ENCODE measurements at regions not wholly inside any gene's neighbourhood (a gene's known extent, or its start where the extent isn't known, plus 50 kb on each side); places are given as distances from the start of the nearest gene placed in this dataset.

DNA sequence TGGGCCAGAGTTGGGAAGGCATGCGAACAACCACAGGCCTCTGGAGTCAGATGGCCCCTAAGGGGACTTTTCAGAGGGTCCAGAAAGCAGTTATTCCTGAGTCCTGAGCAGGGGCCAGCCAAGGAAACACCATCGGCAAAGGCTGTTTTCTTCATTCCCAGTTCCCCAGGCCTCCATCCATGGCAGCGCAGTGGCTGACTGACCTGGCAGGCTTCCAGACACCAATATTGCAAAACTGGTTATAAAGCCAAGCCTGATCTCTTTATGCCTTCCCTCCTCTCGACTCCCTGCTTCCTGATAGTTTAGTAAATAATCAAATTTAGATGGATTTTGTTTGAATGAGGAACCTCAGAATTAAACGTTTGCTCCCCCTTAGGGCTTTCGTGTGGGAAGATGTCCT is 133.4 kb upstream of the ITGA6 start:
- peaks cover 17% of the 10 kb centered on the region for H3K4me1 ChIP-seq (ENCODE audit: control insufficient read depth, insufficient read depth, low read length)
- no peak overlapping the region for H3K27ac ChIP-seq (ENCODE audit: low read depth, low read length)

GRCh38 chr2:172294983-172295382 is 132.4 kb upstream of the ITGA6 start:
- Histone ChIP-seq H3K4me3 (ENCODE audit: low read depth, low read length) (no peak overlapping the region), H3K27me3 (ENCODE audit: control insufficient read depth, insufficient read depth, low read length) (peaks cover 22% of the 10 kb centered on the region), H3K27ac (ENCODE audit: low read depth, low read length) (no peak overlapping the region), H3K4me1 (ENCODE audit: control insufficient read depth, insufficient read depth, low read length) (peaks cover 17% of the 10 kb centered on the region), H3K9me3 (ENCODE audit: control insufficient read depth, insufficient read depth, low read depth, low read length) (no peaks in the 10 kb centered on the region), H3K9ac (ENCODE audit: low read length) (no peak overlapping the region), H3K36me3 (ENCODE audit: control insufficient read depth, insufficient read depth, low read length) (no peaks in the 10 kb centered on the region)

More for the DNA sequence above, 133.4 kb upstream of the ITGA6 start:
- Histone ChIP-seq H3K36me3 (ENCODE audit: control insufficient read depth, insufficient read depth, low read length) (no peaks in the 10 kb centered on the region), H3K9me3 (ENCODE audit: control insufficient read depth, insufficient read depth, low read depth, low read length) (no peaks in the 10 kb centered on the region), H3K27me3 (ENCODE audit: control insufficient read depth, insufficient read depth, low read length) (peaks cover 18% of the 10 kb centered on the region), H3K9ac (ENCODE audit: low read length) (no peak overlapping the region), H3K4me3 (ENCODE audit: low read depth, low read length) (no peak overlapping the region)

GRCh38 chr2:172295677-172296076 is 131.7 kb upstream of the ITGA6 start:
- no peak overlapping the region for H3K4me3 ChIP-seq (ENCODE audit: low read depth, low read length)
- H3K27ac ChIP-seq (ENCODE audit: low read depth, low read length), result no peak overlapping the region
- H3K4me1 ChIP-seq (ENCODE audit: control insufficient read depth, insufficient read depth, low read length), result peaks cover 17% of the 10 kb centered on the region
- H3K9me3 ChIP-seq (ENCODE audit: control insufficient read depth, insufficient read depth, low read depth, low read length), result peaks cover 3% of the 10 kb centered on the region; the same call in 1 of the 2 replicates
- no peak overlapping the region for H3K9ac ChIP-seq (ENCODE audit: low read length)
- H3K27me3 ChIP-seq (ENCODE audit: control insufficient read depth, insufficient read depth, low read length), result peaks cover 22% of the 10 kb centered on the region
- no peaks in the 10 kb centered on the region for H3K36me3 ChIP-seq (ENCODE audit: control insufficient read depth, insufficient read depth, low read length)

GRCh38 chr2:172296267-172297046 is 130.9 kb upstream of the ITGA6 start:
- peaks cover 17% of the 10 kb centered on the region for H3K4me1 ChIP-seq (ENCODE audit: control insufficient read depth, insufficient read depth, low read length)
- peaks cover 22% of the 10 kb centered on the region for H3K27me3 ChIP-seq (ENCODE audit: control insufficient read depth, insufficient read depth, low read length)
- no peak overlapping the region for H3K9ac ChIP-seq (ENCODE audit: low read length)
- H3K4me3 ChIP-seq (ENCODE audit: low read depth, low read length), result no peak overlapping the region
- peaks cover 6% of the 10 kb centered on the region; the same call in 1 of the 2 replicates for H3K9me3 ChIP-seq (ENCODE audit: control insufficient read depth, insufficient read depth, low read depth, low read length)
- H3K36me3 ChIP-seq (ENCODE audit: control insufficient read depth, insufficient read depth, low read length), result no peaks in the 10 kb centered on the region
- H3K27ac ChIP-seq (ENCODE audit: low read depth, low read length), result no peak overlapping the region

- Histone ChIP-seq H3K4me1 (ENCODE audit: control insufficient read depth, insufficient read depth, low read length) (peaks cover 17% of the 10 kb centered on the region), H3K36me3 (ENCODE audit: control insufficient read depth, insufficient read depth, low read length) (no peaks in the 10 kb centered on the region), H3K9ac (ENCODE audit: low read length) (no peak overlapping the region), H3K4me3 (ENCODE audit: low read depth, low read length) (no peak overlapping the region), H3K27me3 (ENCODE audit: control insufficient read depth, insufficient read depth, low read length) (peaks cover 22% of the 10 kb centered on the region), H3K9me3 (ENCODE audit: control insufficient read depth, insufficient read depth, low read depth, low read length) (peaks cover 6% of the 10 kb centered on the region; the same call in 1 of the 2 replicates), H3K27ac (ENCODE audit: low read depth, low read length) (no peak overlapping the region)
Measured at GRCh38 chr2:172297531-172297930, 129.9 kb upstream of the ITGA6 start.

DNA sequence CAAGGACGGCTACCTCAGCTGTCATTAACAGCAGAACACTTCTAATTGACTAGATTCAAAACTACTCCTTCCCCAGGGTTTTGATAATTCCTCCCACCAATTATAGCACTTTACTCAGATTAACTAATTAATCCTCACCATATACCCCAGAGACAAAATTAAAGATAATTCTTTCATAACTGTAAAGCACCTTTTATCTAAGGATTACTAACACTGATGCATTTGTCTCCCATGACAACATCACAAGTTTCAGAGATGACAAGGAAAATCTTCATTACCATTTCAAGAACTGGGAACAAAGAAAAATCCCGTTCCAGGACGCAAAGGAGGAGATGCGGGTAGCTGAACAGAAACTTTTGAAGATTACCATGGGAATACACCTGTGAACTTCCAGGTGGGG is 129.4 kb upstream of the ITGA6 start:
- H3K27ac ChIP-seq (ENCODE audit: low read depth, low read length), result no peak overlapping the region
- no peak overlapping the region for H3K4me3 ChIP-seq (ENCODE audit: low read depth, low read length)
- peaks cover 6% of the 10 kb centered on the region; the same call in 1 of the 2 replicates for H3K9me3 ChIP-seq (ENCODE audit: control insufficient read depth, insufficient read depth, low read depth, low read length)
- no peak overlapping the region for H3K9ac ChIP-seq (ENCODE audit: low read length)
- H3K36me3 ChIP-seq (ENCODE audit: control insufficient read depth, insufficient read depth, low read length), result no peaks in the 10 kb centered on the region
- H3K4me1 ChIP-seq (ENCODE audit: control insufficient read depth, insufficient read depth, low read length), result peaks cover 17% of the 10 kb centered on the region
- H3K27me3 ChIP-seq (ENCODE audit: control insufficient read depth, insufficient read depth, low read length), result peaks cover 22% of the 10 kb centered on the region

- Histone ChIP-seq H3K9ac (ENCODE audit: low read length) (no peak overlapping the region), H3K4me3 (ENCODE audit: low read depth, low read length) (no peak overlapping the region), H3K4me1 (ENCODE audit: control insufficient read depth, insufficient read depth, low read length) (peaks cover 17% of the 10 kb centered on the region), H3K27me3 (ENCODE audit: control insufficient read depth, insufficient read depth, low read length) (peaks cover 22% of the 10 kb centered on the region), H3K36me3 (ENCODE audit: control insufficient read depth, insufficient read depth, low read length) (no peaks in the 10 kb centered on the region), H3K27ac (ENCODE audit: low read depth, low read length) (no peak overlapping the region), H3K9me3 (ENCODE audit: control insufficient read depth, insufficient read depth, low read depth, low read length) (peaks cover 6% of the 10 kb centered on the region; the same call in 1 of the 2 replicates)
Measured at GRCh38 chr2:172299741-172300140, 127.6 kb upstream of the ITGA6 start.

DNA sequence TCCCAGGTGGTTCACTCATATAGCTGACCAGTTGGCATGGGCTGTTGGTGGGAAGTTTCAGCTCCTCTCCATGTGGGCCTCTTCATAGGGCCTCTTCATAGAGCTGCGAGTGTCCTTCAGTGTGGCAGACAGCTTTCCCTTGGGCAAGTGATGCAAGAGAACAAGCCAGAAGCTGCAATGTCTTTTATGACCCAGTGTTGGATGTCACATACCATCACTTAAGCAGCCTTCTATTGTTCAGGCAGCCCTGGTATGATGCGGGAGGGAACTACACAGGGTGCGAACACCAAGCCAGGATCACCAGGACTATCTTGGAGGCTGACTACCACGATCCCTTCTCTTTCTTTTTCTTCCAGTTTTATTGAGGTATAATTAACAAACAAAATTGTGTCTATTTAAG is 126.5 kb upstream of the ITGA6 start:
- Histone ChIP-seq H3K9ac (ENCODE audit: low read length) (no peak overlapping the region), H3K4me1 (ENCODE audit: control insufficient read depth, insufficient read depth, low read length) (peaks cover 14% of the 10 kb centered on the region), H3K27ac (ENCODE audit: low read depth, low read length) (no peak overlapping the region), H3K36me3 (ENCODE audit: control insufficient read depth, insufficient read depth, low read length) (no peaks in the 10 kb centered on the region), H3K27me3 (ENCODE audit: control insufficient read depth, insufficient read depth, low read length) (peaks cover 14% of the 10 kb centered on the region), H3K9me3 (ENCODE audit: control insufficient read depth, insufficient read depth, low read depth, low read length) (peaks cover 6% of the 10 kb centered on the region; the same call in 1 of the 2 replicates), H3K4me3 (ENCODE audit: low read depth, low read length) (no peak overlapping the region)

DNA sequence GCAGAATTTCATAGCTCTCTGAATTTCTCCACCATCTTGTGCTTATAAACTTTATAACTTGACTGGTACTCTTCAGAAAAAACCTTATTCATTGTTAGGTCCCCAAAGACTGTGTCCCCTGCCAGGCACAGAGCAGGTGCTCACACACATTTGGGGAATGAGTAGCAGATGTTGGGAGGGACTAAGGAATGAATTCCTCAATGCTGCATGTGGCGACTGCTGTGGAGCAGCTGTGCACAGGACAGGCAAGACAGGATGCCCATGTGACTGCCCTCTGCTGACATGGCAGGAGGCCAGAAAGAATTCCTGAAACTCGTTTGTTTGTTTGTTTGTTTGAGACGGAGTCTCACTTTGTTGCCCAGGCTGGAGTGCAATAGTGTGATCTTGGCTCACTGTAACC is 122.3 kb upstream of the ITGA6 start:
- Histone ChIP-seq H3K9ac (ENCODE audit: low read length) (no peak overlapping the region), H3K27ac (ENCODE audit: low read depth, low read length) (no peak overlapping the region), H3K36me3 (ENCODE audit: control insufficient read depth, insufficient read depth, low read length) (no peaks in the 10 kb centered on the region), H3K27me3 (ENCODE audit: control insufficient read depth, insufficient read depth, low read length) (no peaks in the 10 kb centered on the region), H3K9me3 (ENCODE audit: control insufficient read depth, insufficient read depth, low read depth, low read length) (peaks cover 6% of the 10 kb centered on the region; the same call in 1 of the 2 replicates), H3K4me1 (ENCODE audit: control insufficient read depth, insufficient read depth, low read length) (no peaks in the 10 kb centered on the region), H3K4me3 (ENCODE audit: low read depth, low read length) (no peak overlapping the region)

GRCh38 chr2:172307800-172308199 is 119.6 kb upstream of the ITGA6 start:
- no peaks in the 10 kb centered on the region for H3K4me1 ChIP-seq (ENCODE audit: control insufficient read depth, insufficient read depth, low read length)
- no peak overlapping the region for H3K9ac ChIP-seq (ENCODE audit: low read length)
- H3K36me3 ChIP-seq (ENCODE audit: control insufficient read depth, insufficient read depth, low read length), result no peaks in the 10 kb centered on the region
- H3K9me3 ChIP-seq (ENCODE audit: control insufficient read depth, insufficient read depth, low read depth, low read length), result no peaks in the 10 kb centered on the region
- no peak overlapping the region for H3K27ac ChIP-seq (ENCODE audit: low read depth, low read length)
- H3K4me3 ChIP-seq (ENCODE audit: low read depth, low read length), result no peak overlapping the region
- no peaks in the 10 kb centered on the region for H3K27me3 ChIP-seq (ENCODE audit: control insufficient read depth, insufficient read depth, low read length)

DNA sequence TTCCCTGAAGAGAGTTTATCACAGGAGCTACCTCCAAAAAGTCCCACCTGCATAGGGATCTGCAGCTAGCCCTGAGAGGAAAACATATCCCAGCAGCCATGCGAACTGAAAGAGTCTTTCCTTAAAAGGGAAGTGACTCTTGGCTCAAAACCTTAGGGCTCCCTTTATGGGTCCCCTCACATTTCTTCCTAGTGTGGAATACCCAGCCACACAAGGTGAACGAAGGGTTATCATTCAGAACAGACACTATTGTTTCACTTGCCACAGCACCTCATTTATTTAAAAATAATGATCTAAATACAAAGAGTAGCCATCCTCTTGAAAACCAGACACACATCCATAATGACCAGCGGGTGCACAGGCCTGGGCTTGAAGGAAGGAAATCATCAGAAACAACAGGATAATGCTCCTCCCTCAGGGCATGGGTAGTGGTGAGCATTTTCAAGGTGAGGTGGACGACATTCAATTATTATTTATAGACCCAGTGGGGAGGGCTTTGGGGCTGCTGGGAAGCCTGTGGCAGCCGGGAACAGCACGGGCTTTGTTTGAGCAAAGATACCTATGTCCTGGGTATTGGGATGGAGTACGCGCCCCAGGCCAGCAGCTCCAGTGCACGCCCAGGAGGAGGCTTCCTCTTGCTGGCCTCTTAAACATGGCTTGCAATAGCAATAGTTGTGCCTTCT is 119.0 kb upstream of the ITGA6 start:
- Histone ChIP-seq H3K9ac (ENCODE audit: low read length) (no peak overlapping the region), H3K4me3 (ENCODE audit: low read depth, low read length) (no peak overlapping the region), H3K27ac (ENCODE audit: low read depth, low read length) (no peak overlapping the region), H3K9me3 (ENCODE audit: control insufficient read depth, insufficient read depth, low read depth, low read length) (peaks cover 5% of the 10 kb centered on the region), H3K4me1 (ENCODE audit: control insufficient read depth, insufficient read depth, low read length) (no peaks in the 10 kb centered on the region), H3K36me3 (ENCODE audit: control insufficient read depth, insufficient read depth, low read length) (no peaks in the 10 kb centered on the region), H3K27me3 (ENCODE audit: control insufficient read depth, insufficient read depth, low read length) (no peaks in the 10 kb centered on the region)
